ENCODE measurements at regions not wholly inside any gene's neighbourhood (a gene's known extent, or its start where the extent isn't known, plus 50 kb on each side); places are given as distances from the start of the nearest gene placed in this dataset.

DNA sequence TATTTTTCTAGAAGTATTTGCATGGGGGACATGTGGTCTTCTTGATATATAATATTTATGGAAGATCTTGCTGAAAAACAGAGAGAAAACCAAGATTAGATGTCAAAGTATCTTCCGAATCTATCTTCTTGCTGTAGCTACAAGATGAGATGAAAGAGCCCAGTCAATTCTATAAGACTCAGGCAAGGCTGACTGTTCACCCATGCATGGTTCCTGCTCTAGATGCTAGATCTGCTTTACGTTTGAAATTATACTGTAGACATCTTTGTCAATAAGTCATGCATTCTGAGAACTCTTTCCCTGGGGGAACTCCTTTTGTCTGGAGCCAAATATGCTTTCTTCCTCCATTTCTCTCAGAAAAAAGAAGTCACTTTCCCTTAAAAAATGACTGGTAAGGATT, 1292.0 kb downstream of the XPNPEP1 start (continued):
- no peak for TF ChIP-seq ZNF354C (tag by site-specific recombination; IDR thresholded peaks at IDR 0.05; ENCODE audit: borderline replicate concordance, low read depth)
- TF ChIP-seq, protein P1, sequence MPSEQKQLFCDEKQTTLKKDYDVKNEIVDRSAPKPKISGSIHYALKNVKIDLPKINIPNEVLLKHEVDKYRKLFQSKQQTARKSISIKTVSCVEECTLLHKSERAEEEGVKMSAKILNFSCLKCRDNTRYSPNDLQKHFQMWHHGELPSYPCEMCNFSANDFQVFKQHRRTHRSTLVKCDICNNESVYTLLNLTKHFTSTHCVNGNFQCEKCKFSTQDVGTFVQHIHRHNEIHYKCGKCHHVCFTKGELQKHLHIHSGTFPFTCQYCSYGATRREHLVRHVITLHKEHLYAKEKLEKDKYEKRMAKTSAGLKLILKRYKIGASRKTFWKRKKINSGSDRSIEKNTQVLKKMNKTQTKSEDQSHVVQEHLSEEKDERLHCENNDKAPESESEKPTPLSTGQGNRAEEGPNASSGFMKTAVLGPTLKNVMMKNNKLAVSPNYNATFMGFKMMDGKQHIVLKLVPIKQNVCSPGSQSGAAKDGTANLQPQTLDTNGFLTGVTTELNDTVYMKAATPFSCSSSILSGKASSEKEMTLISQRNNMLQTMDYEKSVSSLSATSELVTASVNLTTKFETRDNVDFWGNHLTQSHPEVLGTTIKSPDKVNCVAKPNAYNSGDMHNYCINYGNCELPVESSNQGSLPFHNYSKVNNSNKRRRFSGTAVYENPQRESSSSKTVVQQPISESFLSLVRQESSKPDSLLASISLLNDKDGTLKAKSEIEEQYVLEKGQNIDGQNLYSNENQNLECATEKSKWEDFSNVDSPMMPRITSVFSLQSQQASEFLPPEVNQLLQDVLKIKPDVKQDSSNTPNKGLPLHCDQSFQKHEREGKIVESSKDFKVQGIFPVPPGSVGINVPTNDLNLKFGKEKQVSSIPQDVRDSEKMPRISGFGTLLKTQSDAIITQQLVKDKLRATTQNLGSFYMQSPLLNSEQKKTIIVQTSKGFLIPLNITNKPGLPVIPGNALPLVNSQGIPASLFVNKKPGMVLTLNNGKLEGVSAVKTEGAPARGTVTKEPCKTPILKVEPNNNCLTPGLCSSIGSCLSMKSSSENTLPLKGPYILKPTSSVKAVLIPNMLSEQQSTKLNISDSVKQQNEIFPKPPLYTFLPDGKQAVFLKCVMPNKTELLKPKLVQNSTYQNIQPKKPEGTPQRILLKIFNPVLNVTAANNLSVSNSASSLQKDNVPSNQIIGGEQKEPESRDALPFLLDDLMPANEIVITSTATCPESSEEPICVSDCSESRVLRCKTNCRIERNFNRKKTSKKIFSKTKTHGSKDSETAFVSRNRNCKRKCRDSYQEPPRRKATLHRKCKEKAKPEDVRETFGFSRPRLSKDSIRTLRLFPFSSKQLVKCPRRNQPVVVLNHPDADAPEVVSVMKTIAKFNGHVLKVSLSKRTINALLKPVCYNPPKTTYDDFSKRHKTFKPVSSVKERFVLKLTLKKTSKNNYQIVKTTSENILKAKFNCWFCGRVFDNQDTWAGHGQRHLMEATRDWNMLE (tag by site-specific recombination; conservative IDR thresholded peaks at IDR 0.05; ENCODE audit: low read depth): no peak
- TF ChIP-seq, protein P2, sequence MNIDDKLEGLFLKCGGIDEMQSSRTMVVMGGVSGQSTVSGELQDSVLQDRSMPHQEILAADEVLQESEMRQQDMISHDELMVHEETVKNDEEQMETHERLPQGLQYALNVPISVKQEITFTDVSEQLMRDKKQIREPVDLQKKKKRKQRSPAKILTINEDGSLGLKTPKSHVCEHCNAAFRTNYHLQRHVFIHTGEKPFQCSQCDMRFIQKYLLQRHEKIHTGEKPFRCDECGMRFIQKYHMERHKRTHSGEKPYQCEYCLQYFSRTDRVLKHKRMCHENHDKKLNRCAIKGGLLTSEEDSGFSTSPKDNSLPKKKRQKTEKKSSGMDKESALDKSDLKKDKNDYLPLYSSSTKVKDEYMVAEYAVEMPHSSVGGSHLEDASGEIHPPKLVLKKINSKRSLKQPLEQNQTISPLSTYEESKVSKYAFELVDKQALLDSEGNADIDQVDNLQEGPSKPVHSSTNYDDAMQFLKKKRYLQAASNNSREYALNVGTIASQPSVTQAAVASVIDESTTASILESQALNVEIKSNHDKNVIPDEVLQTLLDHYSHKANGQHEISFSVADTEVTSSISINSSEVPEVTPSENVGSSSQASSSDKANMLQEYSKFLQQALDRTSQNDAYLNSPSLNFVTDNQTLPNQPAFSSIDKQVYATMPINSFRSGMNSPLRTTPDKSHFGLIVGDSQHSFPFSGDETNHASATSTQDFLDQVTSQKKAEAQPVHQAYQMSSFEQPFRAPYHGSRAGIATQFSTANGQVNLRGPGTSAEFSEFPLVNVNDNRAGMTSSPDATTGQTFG (tag by site-specific recombination; IDR thresholded peaks at IDR 0.05; ENCODE audit: borderline replicate concordance): no peak
- no peak for TF ChIP-seq ZNF610 (tag by site-specific recombination; IDR thresholded peaks at IDR 0.05; ENCODE audit: borderline replicate concordance)

DNA sequence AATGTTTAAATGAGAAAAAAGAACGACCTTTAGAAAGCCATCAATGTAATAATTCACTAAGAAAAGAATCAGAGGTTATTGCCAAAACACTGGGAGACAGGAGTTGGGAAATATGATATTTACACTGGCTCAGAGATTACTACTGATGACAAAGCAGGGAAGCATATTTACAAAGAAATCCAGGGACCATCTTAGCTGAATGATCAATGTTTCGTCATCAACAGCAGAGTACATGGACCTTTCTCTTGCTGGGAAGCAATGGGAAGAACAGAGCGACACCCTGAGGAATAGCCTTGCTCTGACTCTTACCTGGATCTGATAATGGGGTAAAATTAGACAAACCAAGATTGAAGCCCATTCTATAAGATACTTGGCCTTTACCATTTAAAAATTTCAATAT, 1293.5 kb downstream of the XPNPEP1 start:
- no peak overlapping the region for H3K27ac ChIP-seq (ENCODE audit: extremely low read depth, low read depth, low read length)
- CTCF ChIA-PET: no interaction called here

More for the DNA sequence above, 1293.5 kb downstream of the XPNPEP1 start:
- Histone ChIP-seq H3K9me3 (ENCODE audit: control insufficient read depth, insufficient read depth, low read depth, low read length) (no peaks in the 10 kb centered on the region), H3K4me3 (ENCODE audit: low read depth, low read length) (no peak overlapping the region), H3K4me1 (ENCODE audit: control insufficient read depth, insufficient read depth, low read length) (no peaks in the 10 kb centered on the region), H3K36me3 (ENCODE audit: control insufficient read depth in 2 of 2, insufficient read depth in 1 of 2, low read length in 2 of 2) (no peaks in the 10 kb centered on the region)
- TF ChIP-seq ZNF174 (tag by site-specific recombination; IDR thresholded peaks at IDR 0.05) (no peak), ZNF510 (tag by site-specific recombination; IDR thresholded peaks at IDR 0.05; ENCODE audit: insufficient replicate concordance) (no peak), ZBTB20 (tag by site-specific recombination; IDR thresholded peaks at IDR 0.05) (no peak), ZNF837 (tag by site-specific recombination; IDR thresholded peaks at IDR 0.05) (no peak), GLI2 (tag by site-specific recombination; IDR thresholded peaks at IDR 0.05; ENCODE audit: borderline replicate concordance, low read depth) (no peak), ZNF366 (tag by site-specific recombination; conservative IDR thresholded peaks at IDR 0.05) (no peak), HOXC10 (CRISPR knock-in tag; IDR thresholded peaks at IDR 0.05) (no peak), ZBTB8A (tag by site-specific recombination; IDR thresholded peaks at IDR 0.05) (no peak), KLF7 (tag by site-specific recombination; IDR thresholded peaks at IDR 0.05; ENCODE audit: borderline replicate concordance) (no peak), ZNF2 (tag by site-specific recombination; IDR thresholded peaks at IDR 0.05) (no peak), ZXDB (tag by site-specific recombination; IDR thresholded peaks at IDR 0.05) (no peak)
- TF ChIP-seq, protein P3, sequence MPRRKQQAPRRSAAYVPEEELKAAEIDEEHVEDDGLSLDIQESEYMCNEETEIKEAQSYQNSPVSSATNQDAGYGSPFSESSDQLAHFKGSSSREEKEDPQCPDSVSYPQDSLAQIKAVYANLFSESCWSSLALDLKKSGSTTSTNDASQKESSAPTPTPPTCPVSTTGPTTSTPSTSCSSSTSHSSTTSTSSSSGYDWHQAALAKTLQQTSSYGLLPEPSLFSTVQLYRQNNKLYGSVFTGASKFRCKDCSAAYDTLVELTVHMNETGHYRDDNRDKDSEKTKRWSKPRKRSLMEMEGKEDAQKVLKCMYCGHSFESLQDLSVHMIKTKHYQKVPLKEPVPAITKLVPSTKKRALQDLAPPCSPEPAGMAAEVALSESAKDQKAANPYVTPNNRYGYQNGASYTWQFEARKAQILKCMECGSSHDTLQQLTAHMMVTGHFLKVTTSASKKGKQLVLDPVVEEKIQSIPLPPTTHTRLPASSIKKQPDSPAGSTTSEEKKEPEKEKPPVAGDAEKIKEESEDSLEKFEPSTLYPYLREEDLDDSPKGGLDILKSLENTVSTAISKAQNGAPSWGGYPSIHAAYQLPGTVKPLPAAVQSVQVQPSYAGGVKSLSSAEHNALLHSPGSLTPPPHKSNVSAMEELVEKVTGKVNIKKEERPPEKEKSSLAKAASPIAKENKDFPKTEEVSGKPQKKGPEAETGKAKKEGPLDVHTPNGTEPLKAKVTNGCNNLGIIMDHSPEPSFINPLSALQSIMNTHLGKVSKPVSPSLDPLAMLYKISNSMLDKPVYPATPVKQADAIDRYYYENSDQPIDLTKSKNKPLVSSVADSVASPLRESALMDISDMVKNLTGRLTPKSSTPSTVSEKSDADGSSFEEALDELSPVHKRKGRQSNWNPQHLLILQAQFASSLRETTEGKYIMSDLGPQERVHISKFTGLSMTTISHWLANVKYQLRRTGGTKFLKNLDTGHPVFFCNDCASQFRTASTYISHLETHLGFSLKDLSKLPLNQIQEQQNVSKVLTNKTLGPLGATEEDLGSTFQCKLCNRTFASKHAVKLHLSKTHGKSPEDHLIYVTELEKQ (tag by site-specific recombination; IDR thresholded peaks at IDR 0.05; ENCODE audit: borderline replicate concordance): no peak
- TF ChIP-seq, protein P4, sequence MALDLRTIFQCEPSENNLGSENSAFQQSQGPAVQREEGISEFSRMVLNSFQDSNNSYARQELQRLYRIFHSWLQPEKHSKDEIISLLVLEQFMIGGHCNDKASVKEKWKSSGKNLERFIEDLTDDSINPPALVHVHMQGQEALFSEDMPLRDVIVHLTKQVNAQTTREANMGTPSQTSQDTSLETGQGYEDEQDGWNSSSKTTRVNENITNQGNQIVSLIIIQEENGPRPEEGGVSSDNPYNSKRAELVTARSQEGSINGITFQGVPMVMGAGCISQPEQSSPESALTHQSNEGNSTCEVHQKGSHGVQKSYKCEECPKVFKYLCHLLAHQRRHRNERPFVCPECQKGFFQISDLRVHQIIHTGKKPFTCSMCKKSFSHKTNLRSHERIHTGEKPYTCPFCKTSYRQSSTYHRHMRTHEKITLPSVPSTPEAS (tag by site-specific recombination; IDR thresholded peaks at IDR 0.05): no peak
- TF ChIP-seq, protein P5, sequence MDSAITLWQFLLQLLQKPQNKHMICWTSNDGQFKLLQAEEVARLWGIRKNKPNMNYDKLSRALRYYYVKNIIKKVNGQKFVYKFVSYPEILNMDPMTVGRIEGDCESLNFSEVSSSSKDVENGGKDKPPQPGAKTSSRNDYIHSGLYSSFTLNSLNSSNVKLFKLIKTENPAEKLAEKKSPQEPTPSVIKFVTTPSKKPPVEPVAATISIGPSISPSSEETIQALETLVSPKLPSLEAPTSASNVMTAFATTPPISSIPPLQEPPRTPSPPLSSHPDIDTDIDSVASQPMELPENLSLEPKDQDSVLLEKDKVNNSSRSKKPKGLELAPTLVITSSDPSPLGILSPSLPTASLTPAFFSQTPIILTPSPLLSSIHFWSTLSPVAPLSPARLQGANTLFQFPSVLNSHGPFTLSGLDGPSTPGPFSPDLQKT (IDR thresholded peaks at IDR 0.05; ENCODE audit: borderline replicate concordance, low read depth, low read length): no peak
- TF ChIP-seq, protein P6, sequence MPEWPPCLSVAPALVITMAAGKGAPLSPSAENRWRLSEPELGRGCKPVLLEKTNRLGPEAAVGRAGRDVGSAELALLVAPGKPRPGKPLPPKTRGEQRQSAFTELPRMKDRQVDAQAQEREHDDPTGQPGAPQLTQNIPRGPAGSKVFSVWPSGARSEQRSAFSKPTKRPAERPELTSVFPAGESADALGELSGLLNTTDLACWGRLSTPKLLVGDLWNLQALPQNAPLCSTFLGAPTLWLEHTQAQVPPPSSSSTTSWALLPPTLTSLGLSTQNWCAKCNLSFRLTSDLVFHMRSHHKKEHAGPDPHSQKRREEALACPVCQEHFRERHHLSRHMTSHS (tag by site-specific recombination; IDR thresholded peaks at IDR 0.05): no peak
- TF ChIP-seq, protein P7, sequence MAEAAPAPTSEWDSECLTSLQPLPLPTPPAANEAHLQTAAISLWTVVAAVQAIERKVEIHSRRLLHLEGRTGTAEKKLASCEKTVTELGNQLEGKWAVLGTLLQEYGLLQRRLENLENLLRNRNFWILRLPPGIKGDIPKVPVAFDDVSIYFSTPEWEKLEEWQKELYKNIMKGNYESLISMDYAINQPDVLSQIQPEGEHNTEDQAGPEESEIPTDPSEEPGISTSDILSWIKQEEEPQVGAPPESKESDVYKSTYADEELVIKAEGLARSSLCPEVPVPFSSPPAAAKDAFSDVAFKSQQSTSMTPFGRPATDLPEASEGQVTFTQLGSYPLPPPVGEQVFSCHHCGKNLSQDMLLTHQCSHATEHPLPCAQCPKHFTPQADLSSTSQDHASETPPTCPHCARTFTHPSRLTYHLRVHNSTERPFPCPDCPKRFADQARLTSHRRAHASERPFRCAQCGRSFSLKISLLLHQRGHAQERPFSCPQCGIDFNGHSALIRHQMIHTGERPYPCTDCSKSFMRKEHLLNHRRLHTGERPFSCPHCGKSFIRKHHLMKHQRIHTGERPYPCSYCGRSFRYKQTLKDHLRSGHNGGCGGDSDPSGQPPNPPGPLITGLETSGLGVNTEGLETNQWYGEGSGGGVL (tag by site-specific recombination; IDR thresholded peaks at IDR 0.05): no peak
- POLR2A ChIA-PET: no interaction called here
